GM19397 (cell line): ENCODE measurements at regions not wholly inside any gene's neighbourhood (a gene's known extent, or its start where the extent isn't known, plus 50 kb on each side); places are given as distances from the start of the nearest gene placed in this dataset.

Experiments
- ATAC-seq: cut with Tn5 transposase; IDR thresholded peaks from one replicate; pipeline ENCODE4 v1.9.1; 2021; ENCODE audit warnings: mild to moderate bottlenecking, moderate library complexity; ENCODE audit not compliant: unreplicated experiment

GRCh38 chr1:218705911-218706893 lies 361.1 kb downstream of the TGFB2 start:
- no peak for ATAC-seq

- no peak for ATAC-seq
Measured at GRCh38 chr1:218711001-218711400, 365.9 kb downstream of the TGFB2 start.

GRCh38 chr1:218711884-218712674 lies 366.9 kb downstream of the TGFB2 start:
- no peak for ATAC-seq

GRCh38 chr1:218712677-218713076 lies 367.5 kb downstream of the TGFB2 start:
- ATAC-seq, result no peak

- no peak for ATAC-seq
Measured at GRCh38 chr1:218715961-218716669, 371.0 kb downstream of the TGFB2 start.

- no peak for ATAC-seq
Measured at GRCh38 chr1:218717575-218717974, 372.4 kb downstream of the TGFB2 start.

GRCh38 chr1:218718206-218718605 lies 373.1 kb downstream of the TGFB2 start:
- no peak for ATAC-seq

- no peak for ATAC-seq
Measured at GRCh38 chr1:218718977-218719376, 373.8 kb downstream of the TGFB2 start.

- ATAC-seq, result no peak
Measured at GRCh38 chr1:218728898-218729565, 383.9 kb downstream of the TGFB2 start.

- no peak for ATAC-seq
Measured at GRCh38 chr1:218735436-218736032, 390.4 kb downstream of the TGFB2 start.

- ATAC-seq, result no peak
Measured at GRCh38 chr1:218739426-218739825, 394.3 kb downstream of the TGFB2 start.

- no peak for ATAC-seq
Measured at GRCh38 chr1:218741852-218742251, 396.7 kb downstream of the TGFB2 start.

- ATAC-seq, result no peak
Measured at GRCh38 chr1:218742467-218743262, 397.5 kb downstream of the TGFB2 start.

- ATAC-seq, result no peak
Measured at GRCh38 chr1:218743861-218744505, 398.8 kb downstream of the TGFB2 start.

- no peak for ATAC-seq
Measured at GRCh38 chr1:218748071-218748470, 402.9 kb downstream of the TGFB2 start.

- ATAC-seq, result no peak
Measured at GRCh38 chr1:218750216-218750970, 405.3 kb downstream of the TGFB2 start.

- no peak for ATAC-seq
Measured at GRCh38 chr1:218751208-218751948, 406.2 kb downstream of the TGFB2 start.
